Thoracic aorta (tissue), 2 donors: ENCODE measurements at regions not wholly inside any gene's neighbourhood (a gene's known extent, or its start where the extent isn't known, plus 50 kb on each side); places are given as distances from the start of the nearest gene placed in this dataset.

ENCODE experiments used
- ATAC-seq: fragments of 150-250 bp; one replicate; pipeline ENCODE4 v1.8.0; 2017; ENCODE audit warnings: low read depth; ENCODE audit not compliant: insufficient number of reproducible peaks, low FRiP score
- DNase-seq: peaks from one replicate; pipeline ENCODE4 v3.0.0-alpha.2; 2020; ENCODE audit warnings: low spot score
- H3K27ac ChIP-seq, 2 donors: fragments of 200-600 bp; sonication (generic); 1 replicate in 1 of 2; 2 replicates in 1 of 2; pipeline ENCODE4 v1.5.1; 2016; ENCODE audit warnings: mild to moderate bottlenecking in 2 of 2, moderate library complexity in 2 of 2
- H3K27me3 ChIP-seq: fragments of 200-600 bp; sonication (generic); replicated peaks from 2 replicates; pipeline ENCODE4 v1.6.0; 2016; ENCODE audit warnings: mild to moderate bottlenecking; ENCODE audit not compliant: insufficient read depth
- H3K36me3 ChIP-seq: fragments of 200-600 bp; sonication (generic); one replicate; pipeline ENCODE4 v1.5.1; 2016
- H3K4me1 ChIP-seq, 2 donors: fragments of 200-600 bp; sonication (generic); 1 replicate in 1 of 2; 2 replicates in 1 of 2; pipeline versions ENCODE4 v1.5.1 to v1.6.0; 2016; ENCODE audit warnings: low read depth in 2 of 2, mild to moderate bottlenecking in 1 of 2; ENCODE audit not compliant: control insufficient read depth in 1 of 2
- H3K4me3 ChIP-seq: fragments of 200-600 bp; sonication (generic); 2 replicates; pipeline ENCODE4 v1.5.1; 2016; ENCODE audit warnings: mild to moderate bottlenecking
- H3K9me3 ChIP-seq: fragments of 200-600 bp; sonication (generic); 2 replicates; pipeline ENCODE4 v1.5.1; 2016
- CTCF ChIP-seq: fragments of 200-600 bp; sonication (generic); IDR thresholded peaks from one replicate; pipeline ENCODE4 v1.5.1; 2019; ENCODE audit warnings: antibody characterized with exemption

- ATAC-seq (no peak), DNase-seq (no peak)
- H3K27me3 ChIP-seq = no peaks in the 10 kb centered on the region
- H3K27ac ChIP-seq = no peak overlapping the region
- TF ChIP-seq CTCF = no peak
- H3K4me1 ChIP-seq = peaks cover 21 to 40% of the 10 kb centered on the region in 2 donors
- no peaks in the 10 kb centered on the region for H3K9me3 ChIP-seq
- no peaks in the 10 kb centered on the region for H3K36me3 ChIP-seq
- H3K4me3 ChIP-seq = no peak overlapping the region
Observed at GRCh38 chr14:76948976-76949375, 79.5 kb downstream of the IRF2BPL start.

- no peaks in the 10 kb centered on the region for H3K27me3 ChIP-seq
- H3K4me1 ChIP-seq = peaks cover 19 to 37% of the 10 kb centered on the region in 2 donors
- ATAC-seq = no peak
- H3K9me3 ChIP-seq = no peaks in the 10 kb centered on the region
- no peak for TF ChIP-seq CTCF
- H3K36me3 ChIP-seq = no peaks in the 10 kb centered on the region
- DNase-seq = no peak
- peak overlapping the region in 1 of 2 donors; percentile 61 for H3K27ac ChIP-seq
- no peak overlapping the region for H3K4me3 ChIP-seq
Observed at GRCh38 chr14:76948213-76948947, 80.1 kb downstream of the IRF2BPL start.

- Histone ChIP-seq H3K27me3 (no peaks in the 10 kb centered on the region), H3K9me3 (no peaks in the 10 kb centered on the region), H3K4me3 (peak overlapping the region; percentile 58), H3K27ac (peak overlapping the region; percentile 61 to 70), H3K36me3 (no peaks in the 10 kb centered on the region), H3K4me1 (peaks cover 15 to 33% of the 10 kb centered on the region in 2 donors)
- TF ChIP-seq CTCF = no peak
- DNase-seq = no peak
- ATAC-seq = no peak
Observed at GRCh38 chr14:76947838-76948184, 80.7 kb downstream of the IRF2BPL start.

GRCh38 chr14:76947078-76947837 is 81.2 kb downstream of the IRF2BPL start:
- peak overlapping the region; percentile 61 to 70 for H3K27ac ChIP-seq
- H3K4me3 ChIP-seq = peak overlapping the region; percentile 58
- peaks cover 15 to 33% of the 10 kb centered on the region in 2 donors for H3K4me1 ChIP-seq
- DNase-seq = peak; percentile 59
- no peaks in the 10 kb centered on the region for H3K36me3 ChIP-seq
- peak; percentile 50 for ATAC-seq
- no peaks in the 10 kb centered on the region for H3K27me3 ChIP-seq
- TF ChIP-seq CTCF = peak; percentile 62
- H3K9me3 ChIP-seq = no peaks in the 10 kb centered on the region

GRCh38 chr14:76946753-76947077 is 81.8 kb downstream of the IRF2BPL start:
- DNase-seq = no peak
- Histone ChIP-seq H3K27me3 (no peaks in the 10 kb centered on the region), H3K9me3 (no peaks in the 10 kb centered on the region), H3K4me1 (peaks cover 15 to 33% of the 10 kb centered on the region in 2 donors), H3K36me3 (no peaks in the 10 kb centered on the region), H3K27ac (peak overlapping the region; percentile 61 to 70), H3K4me3 (peak overlapping the region; percentile 58)
- no peak for TF ChIP-seq CTCF
- peak; percentile 3 for ATAC-seq
